ENCODE measurements at regions not wholly inside any gene's neighbourhood (a gene's known extent, or its start where the extent isn't known, plus 50 kb on each side); places are given as distances from the start of the nearest gene placed in this dataset.
"Not testable (repeated sequence)": the region's sequence is repeated elsewhere in the genome, so short reads cannot be mapped to it uniquely, and the experiment has no call there.

- no peak for DNase-seq (ENCODE audit: extremely low read depth, low read depth)
- TF ChIP-seq CTCF (IDR thresholded peaks at IDR 0.05; ENCODE audit: low read depth, low read length), result no peak
Observed at GRCh38 chr15:67947254-67948039, 106.7 kb upstream of the PIAS1 start.

- DNase-seq (ENCODE audit: extremely low read depth, low read depth), result no peak
- no peak for TF ChIP-seq CTCF (IDR thresholded peaks at IDR 0.05; ENCODE audit: low read depth, low read length)
Observed at GRCh38 chr15:67948215-67948614, 105.9 kb upstream of the PIAS1 start.

- not testable (repeated sequence) for DNase-seq (ENCODE audit: extremely low read depth, low read depth)
Observed at GRCh38 chr15:67951187-67951586, 102.9 kb upstream of the PIAS1 start.

GRCh38 chr15:67953299-67953698 is 100.8 kb upstream of the PIAS1 start:
- TF ChIP-seq CTCF (IDR thresholded peaks at IDR 0.05; ENCODE audit: low read depth, low read length), result no peak
- no peak for DNase-seq (ENCODE audit: extremely low read depth, low read depth)

- DNase-seq (ENCODE audit: extremely low read depth, low read depth), result no peak
- no peak for TF ChIP-seq CTCF (IDR thresholded peaks at IDR 0.05; ENCODE audit: low read depth, low read length)
Observed at GRCh38 chr15:67955252-67955651, 98.9 kb upstream of the PIAS1 start.

GRCh38 chr15:67957435-67958132 is 96.5 kb upstream of the PIAS1 start:
- no peak for TF ChIP-seq CTCF (IDR thresholded peaks at IDR 0.05; ENCODE audit: low read depth, low read length)
- no peak for DNase-seq (ENCODE audit: extremely low read depth, low read depth)

- no peak for TF ChIP-seq CTCF (IDR thresholded peaks at IDR 0.05; ENCODE audit: low read depth, low read length)
- peak; percentile 20 for DNase-seq (ENCODE audit: extremely low read depth, low read depth)
Observed at GRCh38 chr15:67967871-67968431, 86.2 kb upstream of the PIAS1 start.
